Peyer's patch (tissue), 4 donors: ENCODE measurements at regions not wholly inside any gene's neighbourhood (a gene's known extent, or its start where the extent isn't known, plus 50 kb on each side); places are given as distances from the start of the nearest gene placed in this dataset.

Experiments
- CTCF ChIP-seq, 6 experiments: fragments of 450-650 bp in 4 of 6; fragments of 200-600 bp in 2 of 6; sonication (generic) in 1 of 6; IDR thresholded peaks; one replicate each; pipeline ENCODE4 v1.5.1; 2017 to 2019; ENCODE audit warnings: antibody characterized with exemption in 6 of 6, mild to moderate bottlenecking in 3 of 6, moderate library complexity in 1 of 6
- POLR2A ChIP-seq, 2 donors: fragments of 450-650 bp; IDR thresholded peaks; one replicate each; pipeline ENCODE4 v1.5.1; 2017; ENCODE audit warnings: antibody characterized with exemption in 2 of 2, mild to moderate bottlenecking in 2 of 2, moderate library complexity in 2 of 2

- TF ChIP-seq CTCF (IDR thresholded peaks at IDR 0.05) (no peak), POLR2A (IDR thresholded peaks at IDR 0.05) (no peak)
Measured at GRCh38 chr13:18212873-18213272, 968.8 kb downstream of the TUBA3C start.
